ENCODE measurements at regions not wholly inside any gene's neighbourhood (a gene's known extent, or its start where the extent isn't known, plus 50 kb on each side); places are given as distances from the start of the nearest gene placed in this dataset.

DNA sequence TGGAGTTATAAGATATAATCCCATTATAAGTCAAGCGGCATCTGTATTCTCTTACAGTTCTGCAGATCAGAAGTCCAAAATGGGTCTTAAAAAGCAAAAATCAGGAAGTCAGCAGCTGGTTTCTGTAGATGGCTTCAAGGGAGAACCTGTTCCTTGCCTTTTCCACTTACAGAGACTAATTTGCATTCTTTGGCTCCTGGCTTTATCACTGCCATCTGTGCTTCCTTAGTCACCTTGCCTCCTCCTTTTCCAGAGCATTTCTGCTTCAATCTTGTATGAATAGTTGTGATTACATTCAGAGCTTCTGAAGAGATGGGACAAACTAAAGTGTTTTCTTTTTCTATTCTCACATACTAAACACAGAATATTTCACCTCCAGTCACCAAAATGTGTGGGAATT is 647.3 kb upstream of the GRAMD2B start:
- no peak for ATAC-seq (replicated peaks)
- Mint-ChIP-seq H3K36me3 (ENCODE audit: low read depth) (no peaks in the 10 kb centered on the region), H3K27ac (no peak overlapping the region), H3K9me3 (no peaks in the 10 kb centered on the region), H3K4me1 (no peaks in the 10 kb centered on the region), H3K4me3 (no peak overlapping the region), H3K27me3 (no peaks in the 10 kb centered on the region)

DNA sequence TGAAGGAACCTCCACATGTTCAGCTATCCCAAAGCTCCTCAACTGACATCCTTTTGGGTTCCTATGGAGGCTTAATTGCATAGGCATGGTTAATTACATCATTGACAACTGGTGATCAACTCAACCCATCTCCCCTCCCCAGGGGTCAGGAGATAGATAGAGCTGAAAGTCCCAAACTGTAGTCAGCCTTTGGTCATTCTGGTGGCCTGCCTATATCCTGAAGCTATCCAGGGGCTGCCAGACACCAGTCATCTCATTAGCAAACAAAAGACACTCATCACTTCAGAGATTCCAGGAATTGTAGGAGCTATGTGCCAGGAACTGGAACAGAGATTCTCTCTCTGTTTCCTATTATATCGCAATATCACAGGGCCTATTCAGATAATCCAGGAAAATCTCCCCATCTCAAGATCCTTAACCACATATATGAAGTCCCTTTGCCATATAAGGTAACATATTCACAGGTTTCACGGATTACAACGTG is 646.5 kb upstream of the GRAMD2B start:
- H3K27ac Mint-ChIP-seq, result no peak overlapping the region

DNA sequence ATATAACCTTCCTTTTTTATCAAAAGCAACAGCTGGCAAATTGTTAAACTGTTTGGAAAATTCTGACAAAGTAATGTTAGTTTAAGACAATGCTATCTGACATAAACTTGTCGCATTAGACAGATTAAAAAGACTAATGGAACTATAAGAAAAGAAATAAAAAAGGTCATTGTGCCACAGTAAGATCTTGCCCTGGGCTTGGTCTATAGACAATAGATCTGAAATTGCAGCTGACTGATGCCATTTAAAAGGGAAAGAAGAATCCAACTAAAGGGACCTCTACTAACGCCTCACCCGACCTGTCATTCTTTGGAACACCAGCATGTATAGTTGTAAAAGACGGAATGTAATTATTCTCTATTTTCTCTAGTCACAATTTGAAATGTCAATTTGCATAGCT is 644.4 kb upstream of the GRAMD2B start:
- Mint-ChIP-seq H3K9me3 (peaks cover 5% of the 10 kb centered on the region), H3K27me3 (no peaks in the 10 kb centered on the region)
- no peak for ATAC-seq (replicated peaks)

More for the DNA sequence above, 646.5 kb upstream of the GRAMD2B start:
- H3K36me3 Mint-ChIP-seq (ENCODE audit: low read depth), result no peaks in the 10 kb centered on the region
- H3K4me3 Mint-ChIP-seq, result no peak overlapping the region
- ATAC-seq (replicated peaks), result no peak
- no peaks in the 10 kb centered on the region for H3K4me1 Mint-ChIP-seq
- H3K9me3 Mint-ChIP-seq, result no peaks in the 10 kb centered on the region
- no peaks in the 10 kb centered on the region for H3K27me3 Mint-ChIP-seq

DNA sequence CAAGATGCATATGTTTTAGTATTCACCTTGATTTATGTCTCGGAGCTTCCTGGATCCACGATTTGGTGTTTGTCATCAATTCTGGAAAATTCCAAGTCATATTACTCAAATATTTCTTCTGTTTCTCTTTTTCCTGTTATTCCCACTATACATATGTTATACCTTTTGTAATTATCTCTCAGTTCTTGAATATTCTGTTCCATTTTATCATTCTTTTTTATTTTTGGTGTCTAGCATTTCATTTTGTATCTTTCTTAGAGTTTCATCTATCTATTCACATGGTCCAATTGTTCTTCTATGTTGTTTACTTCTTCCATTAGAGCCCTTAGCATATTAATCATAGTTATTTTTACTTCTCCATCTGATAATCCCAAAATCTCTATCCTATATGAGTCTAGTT is 637.8 kb upstream of the GRAMD2B start:
- Mint-ChIP-seq H3K4me3 (no peak overlapping the region), H3K27me3 (no peaks in the 10 kb centered on the region)

More for the DNA sequence above, 644.4 kb upstream of the GRAMD2B start:
- Mint-ChIP-seq H3K4me1 (no peaks in the 10 kb centered on the region), H3K36me3 (ENCODE audit: low read depth) (no peaks in the 10 kb centered on the region), H3K27ac (no peak overlapping the region), H3K4me3 (no peak overlapping the region)

GRCh38 chr5:125786021-125786420 is 637.2 kb upstream of the GRAMD2B start:
- Mint-ChIP-seq H3K27ac (no peak overlapping the region), H3K27me3 (no peaks in the 10 kb centered on the region), H3K36me3 (ENCODE audit: low read depth) (no peaks in the 10 kb centered on the region), H3K9me3 (peaks cover 5% of the 10 kb centered on the region), H3K4me1 (no peaks in the 10 kb centered on the region), H3K4me3 (no peak overlapping the region)
- no peak for ATAC-seq (replicated peaks)

More for the DNA sequence above, 637.8 kb upstream of the GRAMD2B start:
- Mint-ChIP-seq H3K27ac (no peak overlapping the region), H3K9me3 (peaks cover 5% of the 10 kb centered on the region), H3K4me1 (no peaks in the 10 kb centered on the region), H3K36me3 (ENCODE audit: low read depth) (no peaks in the 10 kb centered on the region)
- no peak for ATAC-seq (replicated peaks)

DNA sequence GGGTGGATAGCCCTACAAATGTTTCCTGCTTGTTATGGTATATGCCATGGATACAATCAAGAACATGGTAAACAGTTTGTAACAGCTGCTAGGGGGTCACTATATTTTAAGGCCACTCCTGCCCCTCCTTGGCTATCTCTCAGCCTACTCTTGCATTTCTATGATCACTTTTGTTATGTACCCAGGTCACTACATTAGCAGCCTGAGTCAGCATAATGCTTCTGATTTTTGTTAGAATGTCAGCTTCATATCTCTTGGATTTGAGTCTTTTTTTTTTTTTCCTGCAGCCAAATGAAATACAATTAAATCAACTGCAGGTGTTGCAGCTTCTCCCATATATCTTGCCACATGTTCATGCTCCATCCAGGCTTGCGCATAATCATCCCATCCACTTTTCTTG is 629.7 kb upstream of the GRAMD2B start:
- Mint-ChIP-seq H3K4me3 (no peak overlapping the region), H3K27me3 (no peaks in the 10 kb centered on the region), H3K4me1 (no peaks in the 10 kb centered on the region), H3K9me3 (peaks cover 5% of the 10 kb centered on the region), H3K36me3 (ENCODE audit: low read depth) (no peaks in the 10 kb centered on the region), H3K27ac (no peak overlapping the region)
- no peak for ATAC-seq (replicated peaks)

DNA sequence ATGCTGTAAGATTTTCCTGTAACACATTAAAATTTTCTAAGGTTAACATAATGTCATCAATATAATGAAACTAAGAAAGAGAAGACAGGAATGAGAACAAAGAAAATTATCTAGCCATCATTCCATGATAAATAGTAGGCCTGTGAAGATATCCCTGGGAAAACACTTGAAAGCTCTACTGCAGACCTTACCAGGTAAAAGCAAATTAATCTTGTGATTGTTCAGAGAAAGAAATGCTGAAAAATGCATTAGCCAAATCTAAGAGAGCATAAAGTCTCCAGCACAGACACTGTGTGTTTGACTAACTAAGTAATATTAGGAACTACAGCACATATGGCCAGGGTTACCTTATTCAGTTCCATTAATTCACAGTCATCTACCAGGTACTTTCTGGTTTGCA is 628.3 kb upstream of the GRAMD2B start:
- ATAC-seq (replicated peaks), result no peak
- Mint-ChIP-seq H3K36me3 (ENCODE audit: low read depth) (no peaks in the 10 kb centered on the region), H3K9me3 (peaks cover 10% of the 10 kb centered on the region), H3K27me3 (no peaks in the 10 kb centered on the region), H3K27ac (no peak overlapping the region), H3K4me1 (no peaks in the 10 kb centered on the region), H3K4me3 (no peak overlapping the region)

DNA sequence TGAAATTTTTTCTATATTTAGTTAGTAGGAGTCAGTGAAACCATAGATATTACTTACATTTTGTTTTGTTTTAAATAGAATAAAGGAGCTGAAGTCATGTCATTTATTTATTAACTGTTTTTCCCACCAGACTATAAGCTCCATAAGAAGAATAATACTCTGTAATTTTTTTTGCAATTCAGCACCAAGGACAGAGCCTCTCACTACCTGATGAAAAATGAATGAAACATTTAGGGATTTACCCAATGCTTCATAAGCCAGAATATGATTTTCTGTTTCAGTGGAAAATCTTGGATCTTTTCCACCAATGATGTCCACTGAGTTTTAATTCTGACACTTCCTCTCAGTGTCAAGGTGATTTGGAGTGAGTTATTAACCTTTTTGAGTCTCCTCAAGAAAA is 624.9 kb upstream of the GRAMD2B start:
- peaks cover 10% of the 10 kb centered on the region for H3K9me3 Mint-ChIP-seq
- no peak for ATAC-seq (replicated peaks)
- H3K27me3 Mint-ChIP-seq, result no peaks in the 10 kb centered on the region
- H3K27ac Mint-ChIP-seq, result no peak overlapping the region
- H3K4me3 Mint-ChIP-seq, result no peak overlapping the region
- H3K36me3 Mint-ChIP-seq (ENCODE audit: low read depth), result no peaks in the 10 kb centered on the region
- H3K4me1 Mint-ChIP-seq, result no peaks in the 10 kb centered on the region

- Mint-ChIP-seq H3K27me3 (no peaks in the 10 kb centered on the region), H3K4me3 (no peak overlapping the region), H3K9me3 (no peaks in the 10 kb centered on the region), H3K4me1 (no peaks in the 10 kb centered on the region), H3K27ac (no peak overlapping the region), H3K36me3 (ENCODE audit: low read depth) (no peaks in the 10 kb centered on the region)
- ATAC-seq (replicated peaks), result no peak
Observed at GRCh38 chr5:125812651-125813050, 610.6 kb upstream of the GRAMD2B start.

GRCh38 chr5:125813221-125813974 is 609.8 kb upstream of the GRAMD2B start:
- Mint-ChIP-seq H3K27ac (no peak overlapping the region), H3K9me3 (no peaks in the 10 kb centered on the region), H3K27me3 (no peaks in the 10 kb centered on the region), H3K36me3 (ENCODE audit: low read depth) (no peaks in the 10 kb centered on the region), H3K4me3 (no peak overlapping the region), H3K4me1 (no peaks in the 10 kb centered on the region)
- no peak for ATAC-seq (replicated peaks)

DNA sequence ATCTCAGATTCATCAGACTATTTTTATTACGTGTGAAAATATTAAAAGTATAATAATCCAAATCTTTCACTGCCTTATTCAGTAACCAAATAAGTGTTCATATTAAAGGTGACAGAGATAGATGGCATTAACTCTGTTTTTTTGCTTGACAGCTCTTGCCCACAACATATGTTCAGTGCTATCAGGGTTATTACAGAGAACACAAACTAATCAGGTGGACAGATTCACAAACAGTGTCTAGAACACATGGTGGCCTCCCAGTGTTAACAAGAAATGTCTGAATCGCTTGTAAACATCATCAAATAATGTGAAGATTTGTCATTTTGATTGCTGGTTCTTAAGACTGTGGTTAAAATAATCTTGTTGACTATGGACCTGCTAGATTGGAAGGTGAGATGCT is 609.1 kb upstream of the GRAMD2B start:
- Mint-ChIP-seq H3K36me3 (ENCODE audit: low read depth) (no peaks in the 10 kb centered on the region), H3K4me3 (no peak overlapping the region), H3K27me3 (no peaks in the 10 kb centered on the region), H3K9me3 (no peaks in the 10 kb centered on the region), H3K4me1 (no peaks in the 10 kb centered on the region), H3K27ac (no peak overlapping the region)
- no peak for ATAC-seq (replicated peaks)

DNA sequence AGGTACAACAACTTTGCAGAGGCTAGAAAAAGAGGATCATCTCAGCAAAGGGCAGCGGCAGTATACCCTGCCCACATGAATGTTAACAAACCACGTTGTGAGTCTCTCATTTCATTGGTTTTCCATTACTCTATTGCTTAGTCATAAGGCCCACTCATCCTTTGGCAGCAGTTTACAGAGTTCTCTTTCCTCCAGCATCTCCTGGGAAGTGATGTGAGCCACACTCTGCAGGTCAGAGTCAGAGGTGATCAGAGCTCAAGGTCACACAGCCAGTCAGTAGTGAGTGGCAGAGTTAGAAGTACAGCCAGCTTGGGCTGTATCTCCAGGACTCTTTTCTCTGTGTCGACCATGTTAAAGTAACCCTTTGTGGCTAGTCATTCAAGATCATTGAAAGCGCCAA is 599.6 kb upstream of the GRAMD2B start:
- no peaks in the 10 kb centered on the region for H3K36me3 Mint-ChIP-seq (ENCODE audit: low read depth)
- H3K4me1 Mint-ChIP-seq, result no peaks in the 10 kb centered on the region
- ATAC-seq (replicated peaks), result no peak
- H3K27me3 Mint-ChIP-seq, result no peaks in the 10 kb centered on the region
- peaks cover 14% of the 10 kb centered on the region for H3K9me3 Mint-ChIP-seq
- H3K27ac Mint-ChIP-seq, result no peak overlapping the region
- H3K4me3 Mint-ChIP-seq, result no peak overlapping the region

DNA sequence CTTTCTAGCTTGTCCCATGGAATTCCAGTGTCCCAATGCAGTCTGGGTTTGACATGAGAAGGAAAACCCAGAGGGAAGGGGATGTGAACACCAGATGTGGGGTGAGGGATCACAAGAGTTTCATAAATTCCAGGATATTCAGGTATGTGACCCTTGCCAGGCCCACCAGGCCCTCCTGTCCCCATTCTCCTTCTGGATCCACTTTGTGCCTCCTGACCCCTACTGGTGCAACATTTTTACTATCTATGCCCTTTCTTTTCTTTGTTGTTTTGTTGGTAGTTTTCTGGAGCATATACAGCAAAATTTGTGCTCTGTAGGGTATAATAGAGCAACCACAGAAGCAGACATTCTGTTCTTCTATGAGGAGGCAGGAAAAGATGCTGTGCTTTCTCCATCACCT is 597.0 kb upstream of the GRAMD2B start:
- ATAC-seq (replicated peaks), result no peak
- H3K36me3 Mint-ChIP-seq (ENCODE audit: low read depth), result no peaks in the 10 kb centered on the region

GRCh38 chr5:125829349-125829748 is 593.9 kb upstream of the GRAMD2B start:
- no peaks in the 10 kb centered on the region for H3K27me3 Mint-ChIP-seq
- no peaks in the 10 kb centered on the region for H3K36me3 Mint-ChIP-seq (ENCODE audit: low read depth)
- no peak overlapping the region for H3K4me3 Mint-ChIP-seq
- ATAC-seq (replicated peaks), result no peak
- no peak overlapping the region for H3K27ac Mint-ChIP-seq
- no peaks in the 10 kb centered on the region for H3K4me1 Mint-ChIP-seq
- H3K9me3 Mint-ChIP-seq, result peaks cover 15% of the 10 kb centered on the region

More for the DNA sequence above, 597.0 kb upstream of the GRAMD2B start:
- H3K27me3 Mint-ChIP-seq, result no peaks in the 10 kb centered on the region
- H3K4me3 Mint-ChIP-seq, result no peak overlapping the region
- H3K27ac Mint-ChIP-seq, result no peak overlapping the region
- H3K9me3 Mint-ChIP-seq, result peaks cover 19% of the 10 kb centered on the region
- H3K4me1 Mint-ChIP-seq, result no peaks in the 10 kb centered on the region

- no peaks in the 10 kb centered on the region for H3K27me3 Mint-ChIP-seq
- H3K36me3 Mint-ChIP-seq (ENCODE audit: low read depth), result no peaks in the 10 kb centered on the region
- ATAC-seq (replicated peaks), result no peak
- peaks cover 8% of the 10 kb centered on the region for H3K9me3 Mint-ChIP-seq
- no peak overlapping the region for H3K4me3 Mint-ChIP-seq
- H3K4me1 Mint-ChIP-seq, result no peaks in the 10 kb centered on the region
- no peak overlapping the region for H3K27ac Mint-ChIP-seq
Observed at GRCh38 chr5:125833398-125833797, 589.8 kb upstream of the GRAMD2B start.

Measured in activated T-helper 17 cell treated with anti-CD3 and anti-CD28 coated beads, Interleukin-2, amount 50 U/mL, for 72 hours (primary cell).